ENCODE measurements at regions not wholly inside any gene's neighbourhood (a gene's known extent, or its start where the extent isn't known, plus 50 kb on each side); places are given as distances from the start of the nearest gene placed in this dataset.

DNA sequence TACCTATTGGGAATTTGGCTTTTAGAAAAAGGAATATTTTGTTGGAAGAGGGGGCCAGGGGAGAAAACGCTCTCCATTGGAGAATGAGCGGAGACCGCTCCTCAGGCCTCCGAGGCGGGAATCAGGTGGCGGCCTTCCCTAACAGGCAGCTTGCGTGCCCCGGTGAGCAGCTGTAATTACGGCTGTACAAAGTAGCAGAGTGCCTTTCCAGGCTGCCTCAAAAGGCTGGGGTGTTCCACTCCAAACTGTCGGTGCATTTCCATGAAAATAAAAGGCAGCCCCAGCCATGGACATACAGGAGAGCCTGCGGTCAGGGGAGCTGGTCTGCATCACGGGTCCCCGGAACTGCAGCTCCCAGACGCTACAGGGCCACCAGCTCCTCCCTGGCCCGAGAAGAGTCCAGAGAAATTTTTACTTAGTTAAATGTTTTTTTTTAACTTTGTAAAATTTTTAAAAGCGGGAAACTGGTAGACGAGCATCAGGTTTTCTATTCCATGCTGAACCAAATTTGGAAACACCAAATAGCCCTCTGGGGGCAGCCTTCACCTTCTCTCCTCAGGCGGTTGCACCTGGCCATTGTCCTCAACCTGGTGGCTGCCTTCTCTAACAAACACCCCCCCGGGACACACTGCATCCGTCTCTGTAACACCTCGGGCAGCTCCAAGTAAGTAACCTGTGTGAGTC is 209.3 kb upstream of the SALL3 start:
- no peak overlapping the region for H3K4me3 ChIP-seq
- H3K27me3 ChIP-seq: no peaks in the 10 kb centered on the region
- TF ChIP-seq POLR2A (IDR thresholded peaks at IDR 0.05): no peak
- TF ChIP-seq, protein P1, sequence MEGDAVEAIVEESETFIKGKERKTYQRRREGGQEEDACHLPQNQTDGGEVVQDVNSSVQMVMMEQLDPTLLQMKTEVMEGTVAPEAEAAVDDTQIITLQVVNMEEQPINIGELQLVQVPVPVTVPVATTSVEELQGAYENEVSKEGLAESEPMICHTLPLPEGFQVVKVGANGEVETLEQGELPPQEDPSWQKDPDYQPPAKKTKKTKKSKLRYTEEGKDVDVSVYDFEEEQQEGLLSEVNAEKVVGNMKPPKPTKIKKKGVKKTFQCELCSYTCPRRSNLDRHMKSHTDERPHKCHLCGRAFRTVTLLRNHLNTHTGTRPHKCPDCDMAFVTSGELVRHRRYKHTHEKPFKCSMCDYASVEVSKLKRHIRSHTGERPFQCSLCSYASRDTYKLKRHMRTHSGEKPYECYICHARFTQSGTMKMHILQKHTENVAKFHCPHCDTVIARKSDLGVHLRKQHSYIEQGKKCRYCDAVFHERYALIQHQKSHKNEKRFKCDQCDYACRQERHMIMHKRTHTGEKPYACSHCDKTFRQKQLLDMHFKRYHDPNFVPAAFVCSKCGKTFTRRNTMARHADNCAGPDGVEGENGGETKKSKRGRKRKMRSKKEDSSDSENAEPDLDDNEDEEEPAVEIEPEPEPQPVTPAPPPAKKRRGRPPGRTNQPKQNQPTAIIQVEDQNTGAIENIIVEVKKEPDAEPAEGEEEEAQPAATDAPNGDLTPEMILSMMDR (IDR thresholded peaks at IDR 0.05): no peak
- H3K36me3 ChIP-seq: no peaks in the 10 kb centered on the region
- no peak overlapping the region for H3K27ac ChIP-seq
- H3K4me1 ChIP-seq: no peaks in the 10 kb centered on the region
- DNase-seq: peak in 1 of 3 donors; percentile 27
- no peaks in the 10 kb centered on the region for H3K9me3 ChIP-seq

DNA sequence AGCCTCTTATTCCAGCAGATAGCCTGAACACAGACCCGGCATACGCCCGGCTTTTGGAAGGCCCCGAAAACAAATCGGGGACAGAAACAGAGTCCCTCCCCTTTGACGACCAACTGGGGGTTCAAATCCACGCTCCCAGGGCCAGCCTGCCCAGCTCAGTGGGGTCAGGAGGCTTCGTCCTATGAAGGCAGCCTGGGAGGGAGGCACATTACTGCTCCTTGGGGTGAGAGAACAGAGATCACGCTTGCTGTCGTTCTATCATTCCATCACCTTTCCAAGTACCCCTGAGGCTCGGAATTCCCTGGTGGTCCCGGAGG is 208.8 kb upstream of the SALL3 start:
- Histone ChIP-seq H3K4me1 (no peaks in the 10 kb centered on the region), H3K27ac (no peak overlapping the region), H3K27me3 (no peaks in the 10 kb centered on the region), H3K9me3 (no peaks in the 10 kb centered on the region), H3K36me3 (no peaks in the 10 kb centered on the region), H3K4me3 (no peak overlapping the region)
- peak in 2 of 3 donors; percentile 17 to 39 for DNase-seq
- TF ChIP-seq, protein P1 (IDR thresholded peaks at IDR 0.05): no peak
- no peak for TF ChIP-seq POLR2A (IDR thresholded peaks at IDR 0.05)

DNA sequence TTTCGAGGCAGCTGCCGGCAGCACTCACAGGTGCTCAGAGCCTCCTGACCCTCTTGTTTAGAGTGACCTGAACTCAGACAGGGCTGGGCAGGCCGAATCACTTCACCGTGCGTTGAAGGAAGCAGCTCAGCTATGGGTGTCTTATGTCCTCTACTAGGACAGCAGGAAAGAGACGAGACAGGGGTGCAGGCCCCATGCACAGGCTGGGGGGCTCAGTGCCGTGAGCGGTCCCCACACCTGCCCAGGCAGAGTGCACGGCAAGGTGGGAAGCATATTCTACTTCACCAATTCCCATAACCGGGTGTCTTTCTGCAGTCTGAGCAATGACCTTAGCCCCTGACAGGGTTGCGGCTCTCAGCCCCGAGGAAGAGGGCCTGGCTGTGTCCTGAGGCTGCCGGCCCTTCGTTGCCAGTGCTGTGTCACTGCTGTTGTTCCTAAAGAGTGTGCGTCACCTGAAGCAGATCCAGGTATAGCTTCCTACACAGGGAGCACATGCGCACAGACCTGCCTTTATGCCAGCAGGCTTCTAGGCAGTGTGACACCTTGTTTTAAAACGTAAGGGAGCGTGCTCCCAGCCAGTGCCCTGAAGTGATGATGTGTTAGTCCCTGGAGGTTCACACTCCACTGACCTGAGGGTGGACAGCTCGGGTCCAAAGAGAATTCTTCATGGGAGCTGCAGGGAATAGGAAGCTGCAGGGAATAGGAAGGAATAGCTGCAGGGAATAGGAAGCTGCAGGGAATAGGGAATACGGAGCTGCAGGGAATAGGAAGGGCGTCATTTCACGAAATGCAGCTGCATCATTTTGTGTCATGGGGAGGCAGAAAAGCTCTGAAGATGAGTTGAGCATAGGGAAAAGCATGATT is 207.9 kb upstream of the SALL3 start:
- TF ChIP-seq POLR2A (IDR thresholded peaks at IDR 0.05): no peak
- TF ChIP-seq, protein P1 (IDR thresholded peaks at IDR 0.05): no peak
- Histone ChIP-seq H3K4me1 (no peaks in the 10 kb centered on the region), H3K36me3 (no peaks in the 10 kb centered on the region), H3K9me3 (no peaks in the 10 kb centered on the region), H3K4me3 (no peak overlapping the region), H3K27me3 (no peaks in the 10 kb centered on the region), H3K27ac (no peak overlapping the region)
- DNase-seq: peak in 1 of 3 donors; percentile 34

DNA sequence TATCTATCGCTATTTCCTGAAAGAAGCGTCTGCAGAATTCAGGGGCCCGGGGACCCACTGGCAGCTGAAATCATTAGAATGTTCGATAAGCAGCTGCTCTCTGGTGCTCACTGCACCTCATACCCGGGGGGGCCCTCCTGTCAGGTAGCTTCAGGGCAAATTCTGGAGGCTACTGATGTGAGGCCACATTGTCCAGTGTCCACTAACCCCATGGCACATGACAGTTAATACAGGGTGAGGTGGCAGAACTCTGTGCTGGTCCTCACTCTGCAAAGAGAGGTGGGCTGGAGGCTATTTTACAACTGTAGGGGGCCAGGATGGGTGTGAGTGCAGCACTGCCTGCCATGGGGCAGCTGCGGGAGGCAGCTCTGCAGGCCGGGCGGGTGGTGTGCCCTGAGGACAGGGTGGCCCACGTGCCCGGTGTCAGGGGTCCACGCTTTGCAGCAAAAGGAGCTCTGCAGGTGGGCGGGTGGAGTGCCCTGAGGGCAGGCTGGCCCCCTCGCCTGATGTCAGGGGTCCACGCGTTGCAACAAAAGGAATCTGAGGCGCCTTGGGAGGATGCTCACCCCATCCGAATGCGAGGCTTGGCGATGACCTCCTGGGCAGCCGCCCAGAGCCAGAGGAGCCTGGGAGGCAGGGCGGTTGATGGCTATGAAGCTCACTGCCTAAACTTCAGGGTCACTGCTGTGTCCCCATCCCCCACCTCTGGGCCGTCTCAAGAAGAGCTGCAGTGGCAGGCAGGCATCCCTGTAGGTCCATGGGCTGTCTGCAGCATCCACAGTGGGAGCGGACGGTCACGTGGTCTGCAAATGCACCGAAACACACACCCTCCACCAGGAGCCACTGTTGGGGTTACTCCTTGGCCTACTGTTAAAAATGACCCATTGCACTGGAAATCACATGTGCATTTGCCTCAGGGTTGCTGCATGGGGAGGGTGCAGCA is 207.0 kb upstream of the SALL3 start:
- no peak overlapping the region for H3K4me3 ChIP-seq
- no peaks in the 10 kb centered on the region for H3K9me3 ChIP-seq
- no peaks in the 10 kb centered on the region for H3K27me3 ChIP-seq
- no peak overlapping the region for H3K27ac ChIP-seq
- no peaks in the 10 kb centered on the region for H3K36me3 ChIP-seq
- TF ChIP-seq, protein P1 (IDR thresholded peaks at IDR 0.05): no peak
- no peak for TF ChIP-seq POLR2A (IDR thresholded peaks at IDR 0.05)
- no peaks in the 10 kb centered on the region for H3K4me1 ChIP-seq
- peak in 1 of 3 donors; percentile 39 for DNase-seq

DNA sequence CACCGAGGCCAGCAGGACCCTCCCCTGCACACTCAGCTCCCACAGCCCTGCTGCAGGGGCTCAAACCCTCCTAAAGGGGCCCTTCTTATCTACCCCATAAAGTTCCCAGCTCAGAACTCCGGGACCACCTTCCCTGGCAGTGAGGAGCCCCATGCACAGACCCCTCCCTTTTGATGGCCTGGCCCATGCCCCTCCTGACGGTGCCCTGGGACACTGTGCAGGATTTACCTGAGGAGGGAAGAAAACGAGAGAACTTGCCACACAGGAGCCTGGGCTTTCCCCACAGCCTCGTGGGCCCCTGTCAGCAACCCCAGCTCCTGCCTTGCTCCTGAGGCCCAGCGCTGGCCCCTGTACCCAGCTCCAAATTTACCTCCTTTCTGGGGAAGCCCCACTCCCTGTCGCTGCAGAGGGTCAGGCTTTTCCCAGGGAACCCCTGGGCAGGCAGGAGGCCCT is 206.3 kb upstream of the SALL3 start:
- no peaks in the 10 kb centered on the region for H3K27me3 ChIP-seq
- H3K9me3 ChIP-seq: no peaks in the 10 kb centered on the region
- H3K36me3 ChIP-seq: no peaks in the 10 kb centered on the region
- H3K4me3 ChIP-seq: no peak overlapping the region
- no peak overlapping the region for H3K27ac ChIP-seq
- DNase-seq: peak in 1 of 3 donors; percentile 26
- TF ChIP-seq, protein P1 (IDR thresholded peaks at IDR 0.05): no peak
- TF ChIP-seq POLR2A (IDR thresholded peaks at IDR 0.05): no peak
- H3K4me1 ChIP-seq: no peaks in the 10 kb centered on the region
